Endothelial cell of umbilical vein (primary cell): ENCODE measurements at regions not wholly inside any gene's neighbourhood (a gene's known extent, or its start where the extent isn't known, plus 50 kb on each side); places are given as distances from the start of the nearest gene placed in this dataset.

ENCODE experiments used
- BruUV-seq: library from RNA; stranded (reverse); fragments of 400-500 nt; replicated peaks from 2 replicates; lab custom pipeline; 2021; lab: Mats Ljungman, UMichigan
- CTCF ChIA-PET: fragments of 300-600, 350-600 bp; sonication (Branson Sonifier 250); formaldehyde crosslinking; loops from one replicate; lab custom pipeline; 2021; ENCODE audit warnings: antibody characterized with exemption, inconsistent platforms; lab: Charles Lee
- POLR2A ChIA-PET: fragments of 300-600, 350-600 bp; sonication (Branson Sonifier 250); formaldehyde crosslinking; loops from one replicate; lab custom pipeline; 2021; ENCODE audit warnings: antibody characterized with exemption, inconsistent platforms; lab: Charles Lee
- DNase-seq: peaks from one replicate; pipeline ENCODE4 v3.0.0-alpha.2; 2011; ENCODE audit warnings: low read depth, low spot score
- FAIRE-seq: peaks from 2 replicates; lab custom pipeline; 2011; peaks lifted over from hg19 to GRCh38; lab: Jason Lieb, UNC
- H2AFZ ChIP-seq: 2 replicates; pipeline ENCODE4 v1.6.0; 2012; ENCODE audit warnings: low read depth, low read length, control low read depth, inconsistent platforms
- H3K27ac ChIP-seq: 2 replicates; pipeline ENCODE4 v1.5.1; 2011; ENCODE audit warnings: low read depth, mild to moderate bottlenecking, control low read depth, low read length, moderate library complexity; ENCODE audit not compliant: insufficient read depth
- H3K27me3 ChIP-seq, 2 experiments: 2 replicates each; pipeline versions ENCODE4 v1.6.0 to v1.6.1; 2011; ENCODE audit warnings: low read length in 2 of 2, mixed read lengths in 1 of 2; ENCODE audit not compliant: control insufficient read depth in 2 of 2, insufficient read depth in 2 of 2
- H3K36me3 ChIP-seq, 2 experiments: 2 replicates in 1 of 2; 3 replicates in 1 of 2; pipeline ENCODE4 v1.5.1; 2011; ENCODE audit warnings: low read length in 2 of 2, mild to moderate bottlenecking in 1 of 2, moderate library complexity in 1 of 2; ENCODE audit not compliant: control insufficient read depth in 2 of 2, insufficient read depth in 2 of 2; ENCODE audit errors: extremely low read depth in 1 of 2
- H3K4me1 ChIP-seq: 3 replicates; pipeline ENCODE4 v1.5.1; 2011; ENCODE audit warnings: mild to moderate bottlenecking, low read length; ENCODE audit not compliant: control insufficient read depth, insufficient read depth; ENCODE audit errors: extremely low read depth
- H3K4me2 ChIP-seq: 2 replicates; pipeline ENCODE4 v1.6.1; 2011; ENCODE audit warnings: low read length, control low read depth, mixed read lengths; ENCODE audit not compliant: insufficient read depth
- H3K4me3 ChIP-seq, 3 experiments: fragments of 200-600 bp in 1 of 3; sonication (generic), shearing (Covaris generic) in 1 of 3; replicated peaks in 1 of 3; 2 replicates each; pipeline ENCODE4 v1.5.1; 2011 to 2016; ENCODE audit warnings: control low read depth in 3 of 3, low read length in 3 of 3, mild to moderate bottlenecking in 2 of 3, inconsistent platforms in 1 of 3, low read depth in 1 of 3, moderate library complexity in 1 of 3; ENCODE audit not compliant: insufficient read depth in 1 of 3
- H3K79me2 ChIP-seq: 2 replicates; pipeline ENCODE4 v1.6.0; 2012; ENCODE audit warnings: low read length, inconsistent platforms; ENCODE audit not compliant: control insufficient read depth, insufficient read depth
- H3K9ac ChIP-seq: replicated peaks from 2 replicates; pipeline ENCODE3; 2011; ENCODE audit warnings: low read length, control low read depth; ENCODE audit not compliant: insufficient read depth; ENCODE audit errors: extremely low read depth
- H3K9me1 ChIP-seq: replicated peaks from 3 replicates; pipeline ENCODE4 v1.6.0; 2011; ENCODE audit warnings: mild to moderate bottlenecking, low read length; ENCODE audit not compliant: control insufficient read depth, insufficient read depth; ENCODE audit errors: extremely low read depth
- H3K9me3 ChIP-seq: replicated peaks from 2 replicates; pipeline ENCODE4 v1.5.1; 2012; ENCODE audit warnings: low read length, inconsistent platforms; ENCODE audit not compliant: control insufficient read depth, insufficient read depth
- H4K20me1 ChIP-seq: replicated peaks from 2 replicates; pipeline ENCODE3; 2011; ENCODE audit warnings: mild to moderate bottlenecking, low read length; ENCODE audit not compliant: control insufficient read depth, insufficient read depth; ENCODE audit errors: extremely low read depth
- CTCF ChIP-seq, 2 donors: IDR thresholded peaks; 1 replicate in 1 of 2; 2 replicates in 1 of 2; pipeline ENCODE4 v1.5.1; 2011; ENCODE audit warnings: low read length in 2 of 2, mild to moderate bottlenecking in 2 of 2, moderate library complexity in 2 of 2, control low read depth in 1 of 2, inconsistent platforms in 1 of 2, low read depth in 1 of 2; ENCODE audit not compliant: insufficient read depth in 1 of 2; ENCODE audit errors: extremely low read depth in 1 of 2
- EZH2 ChIP-seq: IDR thresholded peaks from 2 replicates; pipeline ENCODE4 v1.6.1; 2012; ENCODE audit warnings: borderline replicate concordance, low read depth, mild to moderate bottlenecking, moderate library complexity, low read length, inconsistent platforms; ENCODE audit not compliant: severe bottlenecking
- FOS ChIP-seq: IDR thresholded peaks from 2 replicates; pipeline ENCODE4 v1.6.1; 2011; ENCODE audit warnings: mild to moderate bottlenecking, low read length, moderate library complexity, borderline replicate concordance; ENCODE audit not compliant: insufficient read depth
- GATA2 ChIP-seq: IDR thresholded peaks from 2 replicates; pipeline ENCODE4 v1.7.0; 2011; ENCODE audit warnings: low read depth, mild to moderate bottlenecking, moderate library complexity, mixed read lengths, low read length; ENCODE audit not compliant: insufficient read length, insufficient read depth
- JUN ChIP-seq: IDR thresholded peaks from 2 replicates; pipeline ENCODE4 v1.6.1; 2011; ENCODE audit warnings: borderline replicate concordance, low read depth; ENCODE audit not compliant: insufficient read length, insufficient read depth
- MAX ChIP-seq: IDR thresholded peaks from 2 replicates; pipeline ENCODE4 v1.6.1; 2011; ENCODE audit not compliant: insufficient read depth, insufficient read length
- MYC ChIP-seq: IDR thresholded peaks from one replicate; pipeline ENCODE4 v1.6.1; 2011; ENCODE audit warnings: mild to moderate bottlenecking, low read depth, low read length
- POLR2A ChIP-seq: IDR thresholded peaks from 2 replicates; pipeline ENCODE4 v1.6.1; 2012; ENCODE audit warnings: low read depth, mild to moderate bottlenecking, control low read depth, low read length
- POLR2AphosphoS5 ChIP-seq: IDR thresholded peaks from 2 replicates; pipeline ENCODE4 v1.6.1; 2012; ENCODE audit warnings: low read depth, mild to moderate bottlenecking, control low read depth, low read length, moderate library complexity; ENCODE audit not compliant: insufficient read depth
- dilution Hi-C: fragments of 300-500 bp; cut with MboI; formaldehyde crosslinking; loops from one replicate; pipeline ENCODE4 v1.15.0; 2019; ENCODE audit warnings: low sequenced_read_pairs; ENCODE audit not compliant: extremely low pct_ligation_motif_present
- intact Hi-C: fragments of 100-400 bp; cut with micrococcal nuclease; formaldehyde crosslinking; loops from one replicate; pipeline ENCODE4 v1.10.0; 2022

DNA sequence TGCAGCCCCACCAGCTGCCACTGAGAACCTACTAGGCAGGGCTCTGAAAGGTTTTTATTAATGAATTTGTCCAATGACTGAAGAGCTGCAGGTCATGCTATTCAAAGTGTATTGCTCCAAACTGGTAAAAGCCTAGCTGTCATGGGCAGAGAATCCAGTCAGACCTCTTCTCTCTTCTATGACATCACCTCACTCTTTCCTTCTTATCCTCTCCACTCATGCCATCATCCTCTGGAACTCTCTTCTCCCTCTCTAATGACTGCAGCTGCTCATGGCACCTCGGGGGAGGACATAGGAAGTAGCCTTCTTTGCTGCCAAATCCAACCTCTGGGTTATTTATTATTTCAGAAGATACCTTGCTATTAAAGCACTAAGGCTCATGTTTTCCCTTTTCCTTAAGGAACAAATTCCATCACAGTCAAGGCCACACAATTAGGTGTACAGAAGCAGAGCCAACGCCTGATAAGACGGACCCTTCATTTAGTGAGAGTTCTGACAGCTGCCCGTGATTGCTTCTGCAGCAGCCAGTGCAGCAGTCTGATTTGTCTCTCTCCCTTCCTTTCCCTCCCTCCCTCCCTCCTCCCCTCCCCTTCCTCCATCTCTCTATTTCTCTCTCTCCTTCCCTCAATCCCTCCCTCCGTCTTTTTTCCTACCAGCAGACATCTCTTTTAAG is 87.0 kb upstream of the ONECUT1 start:
- Histone ChIP-seq H2AFZ (no peak overlapping the region), H3K27ac (no peak overlapping the region), H3K9ac (no peak overlapping the region), H3K4me1 (no peaks in the 10 kb centered on the region), H3K36me3 (no peaks in the 10 kb centered on the region), H3K4me2 (no peak overlapping the region), H4K20me1 (no peaks in the 10 kb centered on the region), H3K79me2 (no peaks in the 10 kb centered on the region), H3K4me3 (no peak overlapping the region), H3K9me3 (no peaks in the 10 kb centered on the region), H3K9me1 (no peaks in the 10 kb centered on the region), H3K27me3 (no peaks in the 10 kb centered on the region)
- FAIRE-seq (no peak), DNase-seq (no peak)
- intact Hi-C loops (no loop called here), dilution Hi-C loops (no loop called here)
- no TSS peak for BruUV-seq
- TF ChIP-seq FOS: no peak
- no peak for TF ChIP-seq MYC
- CTCF ChIA-PET: no interaction called here
- POLR2A ChIA-PET: no interaction called here

DNA sequence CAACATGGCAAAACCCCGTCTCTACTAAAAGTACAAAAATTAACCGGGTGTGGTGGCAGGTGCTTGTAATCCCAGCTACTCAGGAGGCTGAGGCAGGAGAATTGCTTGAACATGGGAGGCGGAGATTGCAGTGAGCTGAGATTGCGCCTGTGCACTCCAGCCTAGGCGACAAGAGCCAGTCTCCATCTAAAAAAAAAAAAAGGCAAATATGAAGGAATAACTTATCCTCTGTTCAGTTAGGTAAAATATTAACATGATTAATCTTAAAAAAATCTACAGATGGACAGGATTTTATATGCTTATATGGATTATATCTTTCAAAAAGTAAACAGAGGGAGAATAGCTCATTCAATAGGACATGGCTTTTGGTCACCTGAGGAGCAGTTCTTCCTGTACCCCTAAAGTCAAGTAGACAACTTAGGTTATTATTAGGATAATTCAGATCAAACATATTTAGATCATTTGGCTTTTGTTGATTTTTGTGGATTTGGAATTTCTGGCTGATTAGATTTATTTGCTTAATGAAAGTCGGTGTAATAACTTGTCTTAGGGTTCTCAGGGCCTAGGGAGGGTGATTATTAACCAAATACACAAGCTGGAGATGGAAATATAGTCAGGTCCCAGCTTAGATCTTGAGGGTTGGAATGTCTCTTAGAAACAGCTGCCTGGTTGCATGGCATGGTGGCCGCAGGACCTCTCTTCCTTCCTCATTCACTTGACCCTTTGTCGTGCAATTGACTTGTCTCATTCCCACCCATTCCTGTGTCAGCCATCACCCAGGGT is 82.1 kb upstream of the ONECUT1 start:
- no peak for TF ChIP-seq JUN
- TF ChIP-seq MAX: no peak
- no peak for TF ChIP-seq FOS
- no peak for TF ChIP-seq MYC
- TF ChIP-seq POLR2AphosphoS5: no peak
- no peak for TF ChIP-seq CTCF (IDR thresholded peaks at IDR 0.05; ENCODE audit: extremely low read depth in 1 of 2, insufficient read depth in 1 of 2, low read depth in 1 of 2, low read length in 2 of 2)
- no peak for TF ChIP-seq POLR2A
- no peak for TF ChIP-seq GATA2
- no peak for TF ChIP-seq EZH2
- H3K4me2 ChIP-seq: no peak overlapping the region
- no peak overlapping the region for H2AFZ ChIP-seq
- H3K9me1 ChIP-seq: no peaks in the 10 kb centered on the region
- dilution Hi-C loops (no loop called here), intact Hi-C loops (no loop called here)
- H3K27me3 ChIP-seq: no peaks in the 10 kb centered on the region
- no peaks in the 10 kb centered on the region for H3K9me3 ChIP-seq
- FAIRE-seq (no peak), DNase-seq (no peak)
- no peaks in the 10 kb centered on the region for H3K4me1 ChIP-seq
- no peak overlapping the region for H3K4me3 ChIP-seq
- H3K36me3 ChIP-seq: no peaks in the 10 kb centered on the region
- ChIA-PET CTCF (no interaction called here), POLR2A (no interaction called here)
- H3K79me2 ChIP-seq: no peaks in the 10 kb centered on the region
- H4K20me1 ChIP-seq: no peaks in the 10 kb centered on the region
- no peak overlapping the region for H3K27ac ChIP-seq
- BruUV-seq: no TSS peak
- no peak overlapping the region for H3K9ac ChIP-seq
